HCT116 (cell line): ENCODE measurements at regions not wholly inside any gene's neighbourhood (a gene's known extent, or its start where the extent isn't known, plus 50 kb on each side); places are given as distances from the start of the nearest gene placed in this dataset.

Source experiments
- ATAC-seq: fragments of 200-7000 bp; cut with Tn5 transposase; 2 replicates; pipeline ENCODE4 v1.9.1; 2020; ENCODE audit warnings: mild to moderate bottlenecking, moderate library complexity
- BruUV-seq: library from RNA; stranded (reverse); fragments of 400-500 nt; replicated peaks from 2 replicates; lab custom pipeline; 2021; lab: Mats Ljungman, UMichigan
- CTCF ChIA-PET: fragments of 300-600 bp; sonication (Branson Sonifier 250); formaldehyde crosslinking; loops from one replicate; lab custom pipeline; 2021; ENCODE audit warnings: antibody characterized with exemption; lab: Charles Lee
- POLR2A ChIA-PET: fragments of 300-600, 350-600 bp; sonication (Branson Sonifier 250); formaldehyde crosslinking; loops from one replicate; lab custom pipeline; 2021; ENCODE audit warnings: antibody characterized with exemption; lab: Charles Lee
- RAD21 ChIA-PET, 2 experiments: fragments of 300-600 bp; sonication (Branson Sonifier 250); formaldehyde crosslinking; loops; one replicate each; lab custom pipeline; 2023; ENCODE audit warnings: low total read pairs in 2 of 2; ENCODE audit not compliant: uncharacterized antibody in 2 of 2, unreplicated experiment in 2 of 2, low non-redundant PET in 1 of 2; lab: Charles Lee
- DNase-seq: peaks from one replicate; pipeline ENCODE4 v3.0.0-alpha.2; 2010; ENCODE audit warnings: low read depth, low spot score
- H2AFZ ChIP-seq: fragments of 200-600 bp; shearing (Covaris generic), sonication (generic); 2 replicates; pipeline ENCODE4 v1.6.1; 2017; ENCODE audit warnings: low read depth, mixed run types, mixed read lengths, antibody characterized with exemption, low read length; ENCODE audit not compliant: poor library complexity, severe bottlenecking
- H3K27ac ChIP-seq: 2 replicates; pipeline ENCODE4 v1.5.1; 2012; ENCODE audit warnings: low read depth, low read length
- H3K27me3 ChIP-seq: fragments of 200-600 bp; sonication (generic); 2 replicates; pipeline ENCODE4 v1.6.1; 2016; ENCODE audit warnings: mixed run types, low read length, mixed read lengths; ENCODE audit not compliant: insufficient read depth
- H3K36me3 ChIP-seq, 2 experiments: fragments of 200-500 bp in 1 of 2; fragments of 200-600 bp in 1 of 2; sonication (Bioruptor generic) in 1 of 2; sonication (generic) in 1 of 2; 2 replicates each; pipeline versions ENCODE4 v1.5.1 to v1.6.1; 2014 to 2016; ENCODE audit warnings: low read length in 2 of 2, inconsistent platforms in 1 of 2, mixed read lengths in 1 of 2, mixed run types in 1 of 2; ENCODE audit not compliant: insufficient read depth in 2 of 2, control insufficient read depth in 1 of 2
- H3K4me1 ChIP-seq, 2 experiments: fragments of 200-600 bp in 1 of 2; sonication (generic) in 1 of 2; 2 replicates each; pipeline versions ENCODE4 v1.5.1 to v1.6.1; 2012 to 2017; ENCODE audit warnings: low read length in 2 of 2, inconsistent platforms in 1 of 2, mild to moderate bottlenecking in 1 of 2, mixed read lengths in 1 of 2, mixed run types in 1 of 2, moderate library complexity in 1 of 2; ENCODE audit not compliant: insufficient read depth in 2 of 2, control insufficient read depth in 1 of 2
- H3K4me2 ChIP-seq: fragments of 200-600 bp; sonication (generic); 2 replicates; pipeline ENCODE4 v1.6.1; 2017; ENCODE audit warnings: mixed run types, low read length, mixed read lengths
- H3K4me3 ChIP-seq, 2 experiments: fragments of 200-600 bp in 1 of 2; sonication (generic) in 1 of 2; replicated peaks in 1 of 2; 2 replicates each; pipeline ENCODE4 v1.5.1; 2011 to 2016; ENCODE audit warnings: low read length in 2 of 2, control low read depth in 1 of 2, low read depth in 1 of 2, mild to moderate bottlenecking in 1 of 2, mixed read lengths in 1 of 2, mixed run types in 1 of 2
- H3K79me2 ChIP-seq: fragments of 200-600 bp; sonication (generic); 2 replicates; pipeline ENCODE4 v1.6.1; 2017; ENCODE audit warnings: mild to moderate bottlenecking, mixed run types, low read length, moderate library complexity, mixed read lengths; ENCODE audit not compliant: insufficient read depth
- H3K9ac ChIP-seq: fragments of 200-600 bp; sonication (generic); 2 replicates; pipeline ENCODE4 v1.6.1; 2016; ENCODE audit warnings: low read length, mixed read lengths
- H3K9me2 ChIP-seq: fragments of 200-600 bp; sonication (generic), shearing (Covaris generic); 2 replicates; pipeline ENCODE4 v1.6.1; 2017; ENCODE audit warnings: mixed run types, mild to moderate bottlenecking, moderate library complexity; ENCODE audit not compliant: insufficient read depth
- H3K9me3 ChIP-seq, 2 experiments: fragments of 200-500 bp in 1 of 2; fragments of 200-600 bp in 1 of 2; sonication (Bioruptor generic) in 1 of 2; sonication (generic) in 1 of 2; 2 replicates each; pipeline ENCODE4 v1.6.1; 2014 to 2017; ENCODE audit warnings: low read length in 2 of 2, mixed read lengths in 2 of 2, inconsistent platforms in 1 of 2, low read depth in 1 of 2, mild to moderate bottlenecking in 1 of 2, mixed run types in 1 of 2, moderate library complexity in 1 of 2; ENCODE audit not compliant: control insufficient read depth in 1 of 2, insufficient read depth in 1 of 2
- H4K20me1 ChIP-seq: fragments of 200-600 bp; sonication (generic), shearing (Covaris generic); 2 replicates; pipeline ENCODE4 v1.6.1; 2017; ENCODE audit warnings: mixed run types, mild to moderate bottlenecking, moderate library complexity; ENCODE audit not compliant: insufficient read depth
- CBX3 ChIP-seq: IDR thresholded peaks from 2 replicates; pipeline ENCODE4 v1.6.1; 2012; ENCODE audit warnings: low read depth
- EGR1 ChIP-seq: IDR thresholded peaks from 2 replicates; pipeline ENCODE4 v1.6.1; 2012; ENCODE audit warnings: low read depth
- ELF1 ChIP-seq: IDR thresholded peaks from 2 replicates; pipeline ENCODE4 v1.6.1; 2012; ENCODE audit warnings: low read depth, borderline replicate concordance
- JUND ChIP-seq: IDR thresholded peaks from 2 replicates; pipeline ENCODE4 v1.6.1; 2012
- POLR2A ChIP-seq: IDR thresholded peaks from 2 replicates; pipeline ENCODE4 v1.7.0; 2011; ENCODE audit warnings: borderline replicate concordance; ENCODE audit not compliant: insufficient read depth, insufficient read length; ENCODE audit errors: extremely low read depth
- POLR2AphosphoS5 ChIP-seq: IDR thresholded peaks from 2 replicates; pipeline ENCODE4 v1.6.1; 2011; ENCODE audit warnings: mild to moderate bottlenecking, low read depth, low read length, moderate library complexity
- RAD21 ChIP-seq: IDR thresholded peaks from 2 replicates; pipeline ENCODE4 v1.6.1; 2012; ENCODE audit warnings: low read depth, mild to moderate bottlenecking
- SIN3A ChIP-seq: IDR thresholded peaks from 2 replicates; pipeline ENCODE4 v1.6.1; 2012; ENCODE audit warnings: low read depth
- TCF7L2 ChIP-seq: IDR thresholded peaks from 2 replicates; pipeline ENCODE4 v1.7.0; 2011; ENCODE audit warnings: borderline replicate concordance, inconsistent platforms; ENCODE audit not compliant: insufficient read depth, insufficient read length; ENCODE audit errors: extremely low read depth
- YY1 ChIP-seq: IDR thresholded peaks from 2 replicates; pipeline ENCODE4 v1.6.1; 2011; ENCODE audit warnings: low read length, low read depth, moderate library complexity, mild to moderate bottlenecking; ENCODE audit not compliant: insufficient replicate concordance; ENCODE audit errors: extremely low read depth
- ZBTB33 ChIP-seq: IDR thresholded peaks from 2 replicates; pipeline ENCODE4 v1.6.1; 2011; ENCODE audit warnings: mild to moderate bottlenecking, low read length, moderate library complexity; ENCODE audit not compliant: insufficient replicate concordance; ENCODE audit errors: extremely low read depth
- ZFX ChIP-seq: fragments of 450-650 bp; IDR thresholded peaks from 2 replicates; pipeline ENCODE4 v1.6.1; 2017
- ZNF274 ChIP-seq: fragments of 200-500 bp; sonication (Bioruptor generic); IDR thresholded peaks from 2 replicates; pipeline ENCODE4 v1.6.1; 2014; ENCODE audit warnings: mild to moderate bottlenecking, low read depth, low read length, inconsistent platforms
- intact Hi-C: fragments of 100-400 bp; cut with micrococcal nuclease; formaldehyde crosslinking; loops from 2 replicates; pipeline ENCODE4 v1.10.0; 2022
- TF ChIP-seq, protein P1 (sequence below): IDR thresholded peaks from 2 replicates; pipeline ENCODE4 v1.6.1; 2012

- ChIA-PET RAD21 (no interaction called here), POLR2A (no interaction called here), CTCF (no interaction called here)
- intact Hi-C loops = no loop called here
- Histone ChIP-seq H3K36me3 (no peaks in the 10 kb centered on the region), H3K4me1 (no peaks in the 10 kb centered on the region), H3K79me2 (no peaks in the 10 kb centered on the region), H3K4me3 (no peak overlapping the region), H2AFZ (no peak overlapping the region), H3K4me2 (no peak overlapping the region), H4K20me1 (no peaks in the 10 kb centered on the region), H3K9ac (no peak overlapping the region), H3K27me3 (no peaks in the 10 kb centered on the region), H3K27ac (no peak overlapping the region), H3K9me3 (peaks cover 9 to 12% of the 10 kb centered on the region in 2 experiments; a peak in 2 of 4 replicates), H3K9me2 (no peaks in the 10 kb centered on the region)
- no TSS peak for BruUV-seq
- DNase-seq (no peak), ATAC-seq (no peak)
- no peak for TF ChIP-seq RAD21
- TF ChIP-seq JUND = no peak
- no peak for TF ChIP-seq ELF1
- TF ChIP-seq TCF7L2 = no peak
- TF ChIP-seq ZNF274 = no peak
- no peak for TF ChIP-seq EGR1
- TF ChIP-seq, protein P1, sequence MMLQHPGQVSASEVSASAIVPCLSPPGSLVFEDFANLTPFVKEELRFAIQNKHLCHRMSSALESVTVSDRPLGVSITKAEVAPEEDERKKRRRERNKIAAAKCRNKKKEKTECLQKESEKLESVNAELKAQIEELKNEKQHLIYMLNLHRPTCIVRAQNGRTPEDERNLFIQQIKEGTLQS = no peak
- TF ChIP-seq ZFX = no peak
- TF ChIP-seq POLR2AphosphoS5 = no peak
- TF ChIP-seq ZBTB33 = no peak
- TF ChIP-seq CBX3 = no peak
- no peak for TF ChIP-seq YY1
- no peak for TF ChIP-seq POLR2A
- TF ChIP-seq SIN3A = no peak
Observed at GRCh38 chr13:54972838-54973237, 1944.2 kb downstream of the OLFM4 start.
